ENCODE measurements at regions not wholly inside any gene's neighbourhood (a gene's known extent, or its start where the extent isn't known, plus 50 kb on each side); places are given as distances from the start of the nearest gene placed in this dataset.

GRCh38 chr3:7920211-7920610, 581.4 kb upstream of the LMCD1 start:
- Histone ChIP-seq H3K27ac (ENCODE audit: low read depth in 1 of 2, low read length in 2 of 2) (no peak overlapping the region), H3K4me1 (ENCODE audit: control insufficient read depth in 4 of 4, insufficient read depth in 4 of 4, low read length in 3 of 4) (no peaks in the 10 kb centered on the region), H3K4me3 (ENCODE audit: low read depth in 1 of 3, low read length in 3 of 3) (no peak overlapping the region), H3K27me3 (ENCODE audit: control insufficient read depth in 4 of 4, insufficient read depth in 4 of 4, low read length in 3 of 4) (no peaks in the 10 kb centered on the region), H3K36me3 (ENCODE audit: control insufficient read depth in 4 of 4, insufficient read depth in 3 of 4, low read depth in 1 of 4, low read length in 3 of 4) (no peaks in the 10 kb centered on the region), H3K9ac (ENCODE audit: low read depth in 1 of 2, low read length in 2 of 2) (no peak overlapping the region), H3K9me3 (ENCODE audit: control insufficient read depth in 4 of 4, low read length in 3 of 4) (no peaks in the 10 kb centered on the region)
- 71% methylated on average over 6 of the region's 6 CpGs for WGBS
- no peak for TF ChIP-seq YY1 (IDR thresholded peaks at IDR 0.05)
- TF ChIP-seq HNF4A (conservative IDR thresholded peaks at IDR 0.05), result no peak
- no peak for TF ChIP-seq EGR1 (IDR thresholded peaks at IDR 0.05; ENCODE audit: low read depth in 2 of 2)
- TF ChIP-seq HNF4G (IDR thresholded peaks at IDR 0.05), result no peak
- TF ChIP-seq JUND (IDR thresholded peaks at IDR 0.05), result no peak
- no peak for TF ChIP-seq TAF1 (conservative IDR thresholded peaks at IDR 0.05)
- TF ChIP-seq NR2F2 (IDR thresholded peaks at IDR 0.05), result no peak
- TF ChIP-seq MAX (IDR thresholded peaks at IDR 0.05), result no peak
- no peak for TF ChIP-seq FOXA1 (IDR thresholded peaks at IDR 0.05)
- no peak for TF ChIP-seq REST (IDR thresholded peaks at IDR 0.05)
- no peak for DNase-seq (ENCODE audit: low spot score)

GRCh38 chr3:7924228-7924627, 577.4 kb upstream of the LMCD1 start:
- H3K4me3 ChIP-seq (ENCODE audit: low read depth in 1 of 3, low read length in 3 of 3), result no peak overlapping the region
- DNase-seq (ENCODE audit: low spot score), result no peak
- TF ChIP-seq FOXA2 (IDR thresholded peaks at IDR 0.05), result no peak
- TF ChIP-seq CTCF (IDR thresholded peaks at IDR 0.05; ENCODE audit: low read depth, low read length, missing input control), result no peak
- no peak for TF ChIP-seq REST (IDR thresholded peaks at IDR 0.05)
- no peak for TF ChIP-seq HNF4G (IDR thresholded peaks at IDR 0.05)
- TF ChIP-seq NR2F2 (IDR thresholded peaks at IDR 0.05), result no peak
- TF ChIP-seq RAD21 (IDR thresholded peaks at IDR 0.05), result no peak
- TF ChIP-seq HNF4A (conservative IDR thresholded peaks at IDR 0.05), result no peak
- TF ChIP-seq JUND (IDR thresholded peaks at IDR 0.05), result no peak
- no peak for TF ChIP-seq ATF3 (IDR thresholded peaks at IDR 0.05)
- no peak for TF ChIP-seq EGR1 (IDR thresholded peaks at IDR 0.05; ENCODE audit: low read depth in 2 of 2)
- no peak for TF ChIP-seq YY1 (IDR thresholded peaks at IDR 0.05)
- no peak for TF ChIP-seq GABPA (IDR thresholded peaks at IDR 0.05 in 1 of 2, conservative IDR thresholded peaks at IDR 0.05 in 1 of 2)
- no peak for TF ChIP-seq MAX (IDR thresholded peaks at IDR 0.05)
- no peak for TF ChIP-seq TAF1 (conservative IDR thresholded peaks at IDR 0.05)
- TF ChIP-seq SP1 (IDR thresholded peaks at IDR 0.05), result no peak
- no peak for TF ChIP-seq FOXA1 (IDR thresholded peaks at IDR 0.05)
- TF ChIP-seq ZBTB33 (IDR thresholded peaks at IDR 0.05), result no peak
- TF ChIP-seq RXRA (IDR thresholded peaks at IDR 0.05), result no peak
- WGBS, result 77% methylated on average over 2 of the region's 2 CpGs
- peaks cover 0 to 2% (median 0%) of the 10 kb centered on the region in 4 donors for H3K27me3 ChIP-seq (ENCODE audit: control insufficient read depth in 4 of 4, insufficient read depth in 4 of 4, low read length in 3 of 4)
- no peaks in the 10 kb centered on the region for H3K36me3 ChIP-seq (ENCODE audit: control insufficient read depth in 4 of 4, insufficient read depth in 3 of 4, low read depth in 1 of 4, low read length in 3 of 4)
- no peak overlapping the region for H3K9ac ChIP-seq (ENCODE audit: low read depth in 1 of 2, low read length in 2 of 2)
- H3K27ac ChIP-seq (ENCODE audit: low read depth in 1 of 2, low read length in 2 of 2), result no peak overlapping the region
- no peaks in the 10 kb centered on the region for H3K4me1 ChIP-seq (ENCODE audit: control insufficient read depth in 4 of 4, insufficient read depth in 4 of 4, low read length in 3 of 4)
- no peaks in the 10 kb centered on the region for H3K9me3 ChIP-seq (ENCODE audit: control insufficient read depth in 4 of 4, low read length in 3 of 4)
